ENCODE measurements at regions not wholly inside any gene's neighbourhood (a gene's known extent, or its start where the extent isn't known, plus 50 kb on each side); places are given as distances from the start of the nearest gene placed in this dataset.

DNA sequence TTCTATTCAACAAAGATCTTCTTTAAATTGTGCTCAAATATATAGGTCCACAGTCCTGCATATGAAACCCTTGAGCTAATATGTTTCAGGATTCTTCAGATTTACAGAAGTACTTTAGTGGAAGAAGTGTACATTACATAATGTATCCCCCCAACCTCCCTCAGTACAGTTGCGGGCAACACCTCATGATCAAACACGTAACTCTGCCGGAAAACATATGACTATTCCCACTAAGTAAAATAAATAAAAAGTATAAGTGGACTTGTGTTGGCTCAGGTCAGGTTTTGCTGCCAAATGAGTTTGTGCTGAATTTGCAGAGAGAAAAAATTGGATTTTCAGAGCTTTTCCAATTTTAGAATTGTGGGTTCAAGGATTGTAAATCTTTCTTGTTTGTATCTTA lies 267.6 kb upstream of the MDFIC2 start:
- H3K36me3 ChIP-seq (ENCODE audit: control insufficient read depth, insufficient read depth, low read length) = no peaks in the 10 kb centered on the region
- H3K27me3 ChIP-seq (ENCODE audit: control insufficient read depth, insufficient read depth, low read length) = no peaks in the 10 kb centered on the region
- H3K9me3 ChIP-seq (ENCODE audit: control insufficient read depth, low read depth, low read length) = no peaks in the 10 kb centered on the region
- no CpG with 5 or more reads among the region's 3 CpGs for WGBS (ENCODE audit: insufficient coverage, low lambda C conversion rate)
- DNase-seq = no peak
- no peak overlapping the region for H3K4me3 ChIP-seq (ENCODE audit: low read length)
- H3K4me1 ChIP-seq (ENCODE audit: control insufficient read depth, insufficient read depth, low read length) = no peaks in the 10 kb centered on the region
- no peak overlapping the region for H3K27ac ChIP-seq (ENCODE audit: low read length)

DNA sequence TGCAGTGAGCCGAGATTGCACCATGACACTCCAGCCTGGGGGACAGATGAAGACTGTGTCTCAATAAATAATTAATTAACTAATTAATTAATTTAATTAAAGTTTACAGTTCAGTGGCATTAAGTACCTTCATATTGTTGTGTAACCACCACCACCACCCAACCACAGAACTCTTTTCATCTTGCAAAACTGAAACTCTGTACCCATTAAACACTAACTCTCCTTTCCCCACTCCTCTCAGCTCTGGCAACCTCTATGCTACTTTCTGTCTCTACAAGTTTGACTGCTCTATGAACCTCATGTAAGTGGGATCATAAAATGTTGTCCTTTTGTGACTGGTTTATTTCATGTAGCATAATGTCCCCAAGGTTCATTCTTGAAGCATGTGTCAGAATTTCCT lies 259.3 kb upstream of the MDFIC2 start:
- Histone ChIP-seq H3K9me3 (ENCODE audit: control insufficient read depth, low read depth, low read length) (no peaks in the 10 kb centered on the region), H3K27me3 (ENCODE audit: control insufficient read depth, insufficient read depth, low read length) (no peaks in the 10 kb centered on the region), H3K4me3 (ENCODE audit: low read length) (no peak overlapping the region), H3K4me1 (ENCODE audit: control insufficient read depth, insufficient read depth, low read length) (no peaks in the 10 kb centered on the region), H3K36me3 (ENCODE audit: control insufficient read depth, insufficient read depth, low read length) (no peaks in the 10 kb centered on the region), H3K27ac (ENCODE audit: low read length) (no peak overlapping the region)
- DNase-seq = no peak
- WGBS (ENCODE audit: insufficient coverage, low lambda C conversion rate) = no CpG with 5 or more reads among the region's 1 CpG

DNA sequence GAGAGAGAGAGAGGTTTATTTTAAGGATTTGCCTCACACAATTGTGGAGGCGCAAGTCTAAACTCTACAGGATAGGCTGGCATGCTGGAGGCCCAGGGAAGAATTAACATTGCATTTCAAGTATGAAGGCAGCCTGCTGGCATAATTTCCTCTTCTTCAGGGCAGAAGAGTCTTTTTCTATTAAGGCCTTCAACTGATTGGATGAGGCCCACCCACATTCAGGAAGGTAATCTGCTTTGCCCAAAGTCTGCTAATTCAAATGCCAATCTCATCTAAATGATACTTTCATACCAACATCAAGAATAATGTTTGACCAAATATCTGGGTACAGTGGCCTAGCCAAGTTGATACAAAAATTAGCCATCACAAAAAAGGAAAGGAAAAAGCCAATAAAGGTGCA lies 258.1 kb upstream of the MDFIC2 start:
- Histone ChIP-seq H3K9me3 (ENCODE audit: control insufficient read depth, low read depth, low read length) (no peaks in the 10 kb centered on the region), H3K27me3 (ENCODE audit: control insufficient read depth, insufficient read depth, low read length) (no peaks in the 10 kb centered on the region), H3K27ac (ENCODE audit: low read length) (no peak overlapping the region), H3K4me3 (ENCODE audit: low read length) (no peak overlapping the region), H3K4me1 (ENCODE audit: control insufficient read depth, insufficient read depth, low read length) (no peaks in the 10 kb centered on the region), H3K36me3 (ENCODE audit: control insufficient read depth, insufficient read depth, low read length) (no peaks in the 10 kb centered on the region)
- no peak for DNase-seq
- no CpG with 5 or more reads among the region's 1 CpG for WGBS (ENCODE audit: insufficient coverage, low lambda C conversion rate)

DNA sequence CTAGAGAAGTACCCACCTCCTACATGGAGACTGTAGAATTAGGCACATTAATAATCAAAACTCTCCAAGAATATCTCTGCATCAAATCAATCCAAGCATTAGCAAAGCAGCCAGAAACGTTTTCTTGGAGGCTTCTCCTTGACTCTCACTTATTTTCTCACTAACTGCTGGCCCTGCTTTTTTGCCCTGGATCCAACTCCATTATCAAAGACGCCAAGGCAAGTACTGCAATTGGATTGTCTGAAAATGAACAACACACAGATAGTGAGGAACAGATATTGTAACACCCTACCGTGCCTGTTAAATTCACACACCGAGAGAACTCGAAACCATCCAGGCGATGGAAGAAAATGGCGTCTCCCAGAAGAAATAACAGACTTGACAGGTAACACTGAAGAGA lies 256.2 kb upstream of the MDFIC2 start:
- Histone ChIP-seq H3K4me1 (ENCODE audit: control insufficient read depth, insufficient read depth, low read length) (no peaks in the 10 kb centered on the region), H3K4me3 (ENCODE audit: low read length) (no peak overlapping the region), H3K36me3 (ENCODE audit: control insufficient read depth, insufficient read depth, low read length) (no peaks in the 10 kb centered on the region), H3K27me3 (ENCODE audit: control insufficient read depth, insufficient read depth, low read length) (no peaks in the 10 kb centered on the region), H3K27ac (ENCODE audit: low read length) (no peak overlapping the region), H3K9me3 (ENCODE audit: control insufficient read depth, low read depth, low read length) (no peaks in the 10 kb centered on the region)
- WGBS (ENCODE audit: insufficient coverage, low lambda C conversion rate) = 100% methylated on average over 1 of the region's 7 CpGs
- no peak for DNase-seq

DNA sequence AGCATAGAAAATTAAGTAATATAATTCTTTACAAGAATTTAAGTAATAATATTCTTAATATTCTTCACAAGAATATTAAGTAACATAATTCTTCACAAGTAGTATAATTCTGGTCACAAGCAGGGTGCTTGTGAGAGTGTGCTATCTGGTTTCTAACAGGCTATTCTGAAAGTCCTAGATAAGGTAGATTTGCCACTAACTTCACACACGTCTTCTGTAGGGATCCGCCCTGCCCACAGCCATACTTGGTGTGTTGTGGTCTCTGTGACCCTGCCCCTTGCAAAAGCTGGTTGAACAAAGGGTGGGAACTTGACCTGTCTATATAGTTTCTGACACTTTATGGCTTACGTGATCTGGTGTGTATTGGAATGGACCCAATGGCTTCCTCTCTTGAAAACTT lies 253.4 kb upstream of the MDFIC2 start:
- Histone ChIP-seq H3K27me3 (ENCODE audit: control insufficient read depth, insufficient read depth, low read length) (no peaks in the 10 kb centered on the region), H3K9me3 (ENCODE audit: control insufficient read depth, low read depth, low read length) (no peaks in the 10 kb centered on the region), H3K4me3 (ENCODE audit: low read length) (no peak overlapping the region), H3K4me1 (ENCODE audit: control insufficient read depth, insufficient read depth, low read length) (no peaks in the 10 kb centered on the region), H3K36me3 (ENCODE audit: control insufficient read depth, insufficient read depth, low read length) (no peaks in the 10 kb centered on the region), H3K27ac (ENCODE audit: low read length) (no peak overlapping the region)
- no CpG with 5 or more reads among the region's 3 CpGs for WGBS (ENCODE audit: insufficient coverage, low lambda C conversion rate)
- no peak for DNase-seq

DNA sequence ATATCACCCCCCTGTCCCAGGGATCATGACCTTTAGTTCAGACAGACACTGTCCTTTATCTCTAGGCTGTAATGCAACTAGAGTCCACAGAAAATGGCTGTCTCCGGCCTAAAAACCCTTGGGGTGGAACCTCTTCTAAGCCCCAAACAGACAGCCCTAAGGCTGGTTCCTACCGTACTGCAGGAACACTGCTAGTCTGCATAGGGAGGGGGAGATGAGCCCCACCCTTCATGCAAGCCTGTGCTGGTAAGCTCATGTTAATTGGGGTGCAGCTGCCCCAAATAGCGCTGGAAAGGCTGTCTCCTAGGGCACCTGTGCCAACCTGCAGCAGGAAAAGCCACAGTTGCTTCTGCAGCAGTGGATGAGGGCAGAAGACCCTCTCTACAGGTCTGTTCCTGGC lies 252.1 kb upstream of the MDFIC2 start:
- Histone ChIP-seq H3K4me1 (ENCODE audit: control insufficient read depth, insufficient read depth, low read length) (no peaks in the 10 kb centered on the region), H3K27me3 (ENCODE audit: control insufficient read depth, insufficient read depth, low read length) (no peaks in the 10 kb centered on the region), H3K27ac (ENCODE audit: low read length) (no peak overlapping the region), H3K36me3 (ENCODE audit: control insufficient read depth, insufficient read depth, low read length) (no peaks in the 10 kb centered on the region), H3K9me3 (ENCODE audit: control insufficient read depth, low read depth, low read length) (no peaks in the 10 kb centered on the region), H3K4me3 (ENCODE audit: low read length) (no peak overlapping the region)
- WGBS (ENCODE audit: insufficient coverage, low lambda C conversion rate) = no CpG with 5 or more reads among the region's 3 CpGs
- DNase-seq = no peak

DNA sequence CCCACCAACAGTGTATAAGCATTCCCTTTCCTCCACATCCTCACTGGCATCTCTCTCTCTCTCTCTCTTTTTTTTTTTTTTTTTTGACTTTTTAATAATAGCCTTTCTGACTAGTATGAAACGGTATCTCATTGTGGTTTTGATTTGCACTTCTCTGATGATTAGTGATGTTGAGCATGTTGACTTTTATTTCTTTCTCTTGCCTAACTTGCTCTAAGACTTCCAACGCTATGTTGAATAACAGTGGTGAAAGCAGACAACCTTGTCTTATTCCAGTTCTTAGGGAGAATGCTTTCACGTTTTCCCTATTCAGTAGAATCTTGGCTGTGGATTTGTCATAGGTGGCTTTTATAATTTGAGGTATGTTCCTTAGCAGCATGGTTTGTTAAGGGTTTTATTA lies 249.4 kb upstream of the MDFIC2 start:
- Histone ChIP-seq H3K9me3 (ENCODE audit: control insufficient read depth, low read depth, low read length) (no peaks in the 10 kb centered on the region), H3K27me3 (ENCODE audit: control insufficient read depth, insufficient read depth, low read length) (no peaks in the 10 kb centered on the region), H3K4me3 (ENCODE audit: low read length) (no peak overlapping the region), H3K4me1 (ENCODE audit: control insufficient read depth, insufficient read depth, low read length) (no peaks in the 10 kb centered on the region), H3K27ac (ENCODE audit: low read length) (no peak overlapping the region), H3K36me3 (ENCODE audit: control insufficient read depth, insufficient read depth, low read length) (no peaks in the 10 kb centered on the region)
- DNase-seq = no peak
- 92% methylated on average over 2 of the region's 3 CpGs for WGBS (ENCODE audit: insufficient coverage, low lambda C conversion rate)

DNA sequence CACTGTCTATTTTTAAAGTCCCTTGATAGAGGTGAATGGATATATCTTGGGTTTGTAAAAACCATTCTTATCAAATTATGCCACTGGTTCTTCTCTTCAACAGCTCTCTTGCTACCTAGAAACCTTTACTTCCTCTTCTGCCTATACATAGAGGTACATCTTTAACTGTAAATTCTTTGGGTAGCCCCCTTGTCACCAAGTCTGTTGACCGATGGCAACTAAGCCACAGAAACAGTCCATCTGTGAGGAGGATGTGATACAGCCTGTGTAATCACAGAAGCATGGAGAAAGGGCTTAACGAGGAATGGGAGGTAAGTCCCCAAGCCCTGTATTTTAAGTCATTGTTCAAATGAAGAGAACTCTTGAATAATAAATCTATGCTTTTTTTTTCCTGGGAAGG lies 246.5 kb upstream of the MDFIC2 start:
- no peak for DNase-seq
- WGBS (ENCODE audit: insufficient coverage, low lambda C conversion rate) = no CpG with 5 or more reads among the region's 2 CpGs
- no peak overlapping the region for H3K4me3 ChIP-seq (ENCODE audit: low read length)
- no peaks in the 10 kb centered on the region for H3K36me3 ChIP-seq (ENCODE audit: control insufficient read depth, insufficient read depth, low read length)
- H3K27ac ChIP-seq (ENCODE audit: low read length) = no peak overlapping the region
- H3K4me1 ChIP-seq (ENCODE audit: control insufficient read depth, insufficient read depth, low read length) = no peaks in the 10 kb centered on the region
- H3K27me3 ChIP-seq (ENCODE audit: control insufficient read depth, insufficient read depth, low read length) = no peaks in the 10 kb centered on the region
- H3K9me3 ChIP-seq (ENCODE audit: control insufficient read depth, low read depth, low read length) = no peaks in the 10 kb centered on the region

DNA sequence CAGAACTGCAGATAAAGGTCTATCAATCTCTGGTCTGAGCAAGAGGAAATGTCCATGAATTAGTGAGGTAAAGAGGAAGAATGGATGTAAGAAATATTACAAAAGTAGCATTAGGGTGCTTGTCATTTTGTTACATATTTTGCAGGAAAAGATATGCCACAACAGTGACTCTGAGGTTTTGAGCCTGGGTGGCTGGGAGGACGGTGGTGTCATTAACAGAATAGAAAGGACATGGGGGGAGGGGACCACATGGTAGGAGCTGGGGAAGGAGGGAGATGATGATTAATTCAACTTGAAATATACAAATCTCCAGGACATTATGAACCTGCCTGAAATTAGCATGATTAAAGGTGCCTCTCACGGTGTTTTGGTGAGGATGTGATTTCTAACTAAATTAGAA lies 245.5 kb upstream of the MDFIC2 start:
- WGBS (ENCODE audit: insufficient coverage, low lambda C conversion rate) = 100% methylated on average over 1 of the region's 2 CpGs
- H3K36me3 ChIP-seq (ENCODE audit: control insufficient read depth, insufficient read depth, low read length) = no peaks in the 10 kb centered on the region
- H3K4me3 ChIP-seq (ENCODE audit: low read length) = no peak overlapping the region
- H3K4me1 ChIP-seq (ENCODE audit: control insufficient read depth, insufficient read depth, low read length) = no peaks in the 10 kb centered on the region
- H3K9me3 ChIP-seq (ENCODE audit: control insufficient read depth, low read depth, low read length) = no peaks in the 10 kb centered on the region
- H3K27me3 ChIP-seq (ENCODE audit: control insufficient read depth, insufficient read depth, low read length) = no peaks in the 10 kb centered on the region
- H3K27ac ChIP-seq (ENCODE audit: low read length) = no peak overlapping the region
- no peak for DNase-seq

DNA sequence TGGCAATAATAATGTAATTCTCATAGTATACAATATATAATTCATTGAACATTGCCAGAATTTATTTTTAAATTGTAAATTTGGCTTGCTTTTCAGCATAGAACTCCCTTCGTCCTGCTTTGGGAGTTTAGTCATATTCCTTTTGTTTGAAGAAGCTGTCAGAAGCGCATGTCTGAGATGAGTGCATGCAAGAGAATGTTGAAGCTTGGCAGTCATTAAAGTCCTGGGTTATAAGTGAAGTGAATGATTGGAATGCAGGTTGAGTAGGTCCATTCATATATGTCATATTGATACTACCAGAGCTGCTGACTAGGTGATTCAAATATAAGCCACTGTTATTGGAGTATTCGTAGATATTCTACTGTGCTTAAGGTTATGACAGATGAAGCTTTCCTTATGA lies 243.6 kb upstream of the MDFIC2 start:
- no peaks in the 10 kb centered on the region for H3K9me3 ChIP-seq (ENCODE audit: control insufficient read depth, low read depth, low read length)
- no peaks in the 10 kb centered on the region for H3K4me1 ChIP-seq (ENCODE audit: control insufficient read depth, insufficient read depth, low read length)
- DNase-seq = no peak
- no peak overlapping the region for H3K4me3 ChIP-seq (ENCODE audit: low read length)
- no peak overlapping the region for H3K27ac ChIP-seq (ENCODE audit: low read length)
- WGBS (ENCODE audit: insufficient coverage, low lambda C conversion rate) = 100% methylated on average over 1 of the region's 3 CpGs
- no peaks in the 10 kb centered on the region for H3K27me3 ChIP-seq (ENCODE audit: control insufficient read depth, insufficient read depth, low read length)
- H3K36me3 ChIP-seq (ENCODE audit: control insufficient read depth, insufficient read depth, low read length) = no peaks in the 10 kb centered on the region

DNA sequence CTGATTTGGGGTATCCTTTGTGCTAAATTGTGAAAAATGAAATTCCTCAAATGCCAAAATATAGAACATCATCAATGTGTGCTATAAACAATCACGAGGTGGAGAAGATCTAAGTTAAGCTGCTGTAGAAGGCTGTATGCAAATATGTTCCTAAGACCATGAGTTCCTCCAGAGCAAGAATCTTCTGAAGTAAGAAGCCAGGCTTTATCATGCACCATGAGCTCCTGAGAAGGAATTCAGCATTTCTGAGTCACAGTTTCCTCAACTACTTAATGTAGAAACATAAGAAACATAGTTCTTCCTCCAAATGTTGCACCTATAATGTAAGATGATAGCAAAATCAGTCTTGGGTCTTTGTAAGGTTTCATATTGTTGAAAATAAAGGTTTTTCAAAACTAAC lies 241.7 kb upstream of the MDFIC2 start:
- Histone ChIP-seq H3K4me3 (ENCODE audit: low read length) (no peak overlapping the region), H3K27ac (ENCODE audit: low read length) (no peak overlapping the region), H3K9me3 (ENCODE audit: control insufficient read depth, low read depth, low read length) (no peaks in the 10 kb centered on the region), H3K36me3 (ENCODE audit: control insufficient read depth, insufficient read depth, low read length) (no peaks in the 10 kb centered on the region), H3K27me3 (ENCODE audit: control insufficient read depth, insufficient read depth, low read length) (no peaks in the 10 kb centered on the region), H3K4me1 (ENCODE audit: control insufficient read depth, insufficient read depth, low read length) (peaks cover 3% of the 10 kb centered on the region)
- WGBS (ENCODE audit: insufficient coverage, low lambda C conversion rate) = 80% methylated on average over 1 of the region's 1 CpG
- no peak for DNase-seq
